COR-L47 (cell line): ENCODE measurements at regions not wholly inside any gene's neighbourhood (a gene's known extent, or its start where the extent isn't known, plus 50 kb on each side); places are given as distances from the start of the nearest gene placed in this dataset.
A peak's percentile ranks its signal among the peaks of the same experiment; 100 is the strongest.

Experiments used
- DNase-seq: peaks from one replicate; lab custom pipeline; 2025; lab: John Stamatoyannopoulos, UW

GRCh38 chr5:79871364-79872120 lies 119.5 kb downstream of the MTX3 start:
- DNase-seq, result no peak

GRCh38 chr5:79868163-79868670 lies 122.8 kb downstream of the MTX3 start:
- no peak for DNase-seq

GRCh38 chr5:79865579-79865978 lies 125.5 kb downstream of the MTX3 start:
- no peak for DNase-seq

GRCh38 chr5:79864364-79864763 lies 126.7 kb downstream of the MTX3 start:
- no peak for DNase-seq

- no peak for DNase-seq
These were observed 131.5 kb downstream of the MTX3 start for GRCh38 chr5:79859588-79859987.

GRCh38 chr5:79858410-79858723 lies 132.7 kb downstream of the MTX3 start:
- no peak for DNase-seq

GRCh38 chr5:79857714-79858409 lies 133.2 kb downstream of the MTX3 start:
- DNase-seq, result peak; percentile 28

GRCh38 chr5:79856456-79857055 lies 134.5 kb downstream of the MTX3 start:
- DNase-seq, result no peak

- no peak for DNase-seq
These were observed 137.2 kb downstream of the MTX3 start for GRCh38 chr5:79853676-79854418.

GRCh38 chr5:79853028-79853427 lies 138.0 kb downstream of the MTX3 start:
- DNase-seq, result no peak

GRCh38 chr5:79851391-79851863 lies 139.6 kb downstream of the MTX3 start:
- DNase-seq, result no peak

- DNase-seq, result no peak
These were observed 140.1 kb downstream of the MTX3 start for GRCh38 chr5:79850941-79851340.

- no peak for DNase-seq
These were observed 140.7 kb downstream of the MTX3 start for GRCh38 chr5:79850316-79850822.

- no peak for DNase-seq
These were observed 141.4 kb downstream of the MTX3 start for GRCh38 chr5:79849486-79850315.
